ENCODE measurements at regions not wholly inside any gene's neighbourhood (a gene's known extent, or its start where the extent isn't known, plus 50 kb on each side); places are given as distances from the start of the nearest gene placed in this dataset.

DNA sequence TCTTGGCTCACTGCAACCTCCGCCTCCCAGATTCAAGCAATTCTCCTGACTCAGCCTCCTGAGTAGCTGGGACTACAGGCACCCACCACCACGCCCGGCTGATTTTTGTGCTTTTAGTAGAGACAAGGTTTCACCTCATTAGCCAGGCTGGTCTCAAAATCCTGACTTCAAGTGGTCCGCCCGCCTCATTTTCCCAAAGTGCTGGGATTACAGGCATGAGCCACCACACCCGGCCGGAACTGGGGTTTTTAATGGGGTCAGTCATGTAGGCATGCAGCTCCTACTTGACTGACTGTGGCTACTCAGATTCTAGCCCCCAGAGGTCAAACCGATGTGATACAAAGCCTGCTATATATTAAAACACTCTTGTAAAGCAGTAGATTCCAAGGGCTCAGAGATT lies 631.7 kb downstream of the MAT2B start:
- TF ChIP-seq NR1H2 (CRISPR knock-in tag; IDR thresholded peaks at IDR 0.05): no peak
- no peak for TF ChIP-seq CBFB (CRISPR knock-in tag; IDR thresholded peaks at IDR 0.05; ENCODE audit: low read depth)
- TF ChIP-seq ATF6 (CRISPR knock-in tag; IDR thresholded peaks at IDR 0.05): no peak
- TF ChIP-seq TCF7 (CRISPR knock-in tag; IDR thresholded peaks at IDR 0.05; ENCODE audit: low read depth): no peak
- TF ChIP-seq SP1 (CRISPR knock-in tag; conservative IDR thresholded peaks at IDR 0.05): no peak
